NCI-H2029 treated with DMSO at 0.1 percent for 48 hours (cell line): ENCODE measurements at regions not wholly inside any gene's neighbourhood (a gene's known extent, or its start where the extent isn't known, plus 50 kb on each side); places are given as distances from the start of the nearest gene placed in this dataset.
"Not testable (repeated sequence)": the region's sequence is repeated elsewhere in the genome, so short reads cannot be mapped to it uniquely, and the experiment has no call there.

Experiments used
- DNase-seq: peaks from one replicate; lab custom pipeline; 2025; lab: John Stamatoyannopoulos, UW

- no peak for DNase-seq
Observed at GRCh38 chr2:16362611-16363010, 303.0 kb downstream of the CYRIA start.

- DNase-seq: no peak
Observed at GRCh38 chr2:16361261-16361995, 304.2 kb downstream of the CYRIA start.

DNA sequence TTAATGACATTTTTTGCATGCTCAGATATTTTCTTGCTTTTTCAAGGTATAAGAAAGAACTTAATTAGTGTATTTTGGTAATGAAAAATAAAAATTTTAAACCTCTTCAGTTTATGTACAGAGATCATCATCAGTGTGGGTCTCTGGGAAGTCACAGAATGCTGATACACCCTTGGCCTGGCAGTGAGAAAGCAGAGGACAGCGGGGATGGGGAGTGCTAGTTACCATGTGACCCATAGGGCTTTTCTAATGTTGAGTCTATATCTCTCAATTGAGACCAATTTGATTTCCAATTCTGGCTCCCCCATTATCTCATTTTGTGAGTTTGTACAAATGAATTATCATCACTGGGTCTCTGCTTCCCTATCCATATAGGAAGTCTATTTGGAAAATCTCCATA, 305.7 kb downstream of the CYRIA start:
- no peak for DNase-seq

DNA sequence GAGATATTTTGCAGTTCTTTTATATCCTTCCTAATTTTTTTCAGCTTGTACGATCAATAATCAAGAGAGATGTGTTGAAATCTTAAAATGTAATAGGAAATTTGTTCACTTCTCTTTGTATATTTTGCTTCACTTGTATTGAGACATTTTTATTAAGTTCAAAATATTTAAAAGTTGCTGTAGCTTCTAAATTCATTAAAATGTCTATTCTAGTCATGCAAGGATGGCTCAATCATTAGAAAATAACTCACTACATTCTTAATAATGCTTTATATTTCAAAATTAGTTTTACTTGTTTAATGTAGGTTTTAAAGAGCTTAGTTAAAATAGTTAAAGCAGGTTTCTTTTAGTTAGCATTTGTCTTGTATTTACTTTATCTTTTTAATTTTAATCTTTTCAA, 308.4 kb downstream of the CYRIA start:
- DNase-seq: no peak

- DNase-seq: no peak
Observed at GRCh38 chr2:16351541-16351940, 314.1 kb downstream of the CYRIA start.

DNA sequence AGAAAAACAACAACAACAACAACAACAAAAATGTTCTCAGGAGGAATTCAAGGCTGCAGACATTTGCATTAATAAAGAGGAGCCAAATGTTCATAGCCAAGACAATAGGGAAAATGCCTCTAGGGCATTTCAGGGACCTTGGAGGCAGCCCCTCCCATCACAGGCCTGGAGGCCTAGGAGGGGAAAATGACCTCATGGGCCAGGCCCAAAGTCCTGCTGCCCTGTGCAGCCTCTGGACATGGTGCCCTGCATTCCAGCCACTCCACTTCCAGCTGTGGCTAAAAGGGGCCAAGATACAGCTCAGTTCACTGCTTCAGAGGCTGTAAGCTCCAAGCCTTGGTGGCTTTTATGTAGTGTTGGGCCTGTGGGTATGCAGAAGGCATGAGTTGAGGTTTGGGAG, 314.5 kb downstream of the CYRIA start:
- DNase-seq: no peak

- DNase-seq: no peak
Observed at GRCh38 chr2:16350211-16350610, 315.4 kb downstream of the CYRIA start.

DNA sequence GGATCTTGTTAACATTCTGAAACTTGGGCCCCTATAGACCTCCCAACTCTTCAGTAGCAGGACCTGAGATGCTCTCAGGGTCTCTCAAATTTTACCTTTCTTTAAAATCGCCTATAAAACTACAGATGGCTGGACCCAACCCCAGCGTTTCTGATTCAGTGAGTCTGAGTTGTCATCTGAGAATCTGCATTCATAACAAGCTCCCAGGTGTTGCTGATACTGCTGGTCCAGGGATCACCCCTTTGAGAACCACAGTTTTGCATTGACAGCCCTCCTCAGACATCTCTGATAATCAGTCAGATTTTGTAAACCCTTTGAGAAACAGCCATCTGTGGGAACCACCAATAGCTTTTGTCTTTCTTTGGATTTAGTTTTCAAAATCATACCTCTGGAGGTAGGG, 315.8 kb downstream of the CYRIA start:
- no peak for DNase-seq

DNA sequence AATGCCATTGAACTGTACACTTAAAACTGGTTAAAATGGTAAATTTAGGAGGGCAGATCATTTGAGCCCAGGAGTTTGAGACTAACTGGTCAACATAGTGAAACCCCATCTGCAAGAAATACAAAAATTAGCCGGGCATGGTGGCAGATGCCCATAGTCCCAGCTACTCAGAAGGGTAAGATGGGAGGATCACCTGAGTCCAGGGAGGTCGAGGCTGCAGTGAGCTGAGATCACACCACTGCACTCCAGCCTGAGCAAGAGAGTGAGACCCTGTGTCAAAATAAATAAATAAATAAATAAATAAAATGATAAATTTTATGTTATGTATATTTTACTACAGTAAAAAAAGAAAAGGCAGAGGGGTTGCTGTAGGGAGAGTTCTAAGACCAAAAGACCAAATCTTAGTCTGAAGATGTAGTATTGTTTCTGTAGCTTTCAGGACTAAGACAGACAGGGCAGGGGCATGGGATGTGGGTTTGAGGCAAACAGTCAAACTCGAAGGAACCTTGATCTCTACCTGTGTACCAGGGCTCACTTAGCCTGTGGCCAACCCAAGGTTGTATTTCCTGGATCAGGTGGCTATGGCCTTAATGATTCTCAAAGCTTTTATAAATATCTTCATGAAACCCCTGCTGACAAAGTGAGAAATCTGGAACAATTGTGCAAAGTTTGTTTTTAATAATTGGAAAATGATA, 316.7 kb downstream of the CYRIA start:
- DNase-seq: no peak

- no peak for DNase-seq
Observed at GRCh38 chr2:16346671-16347070, 319.0 kb downstream of the CYRIA start.

GRCh38 chr2:16345231-16345630, 320.4 kb downstream of the CYRIA start:
- not testable (repeated sequence) for DNase-seq

GRCh38 chr2:16339206-16339605, 326.4 kb downstream of the CYRIA start:
- DNase-seq: no peak

GRCh38 chr2:16338026-16338425, 327.6 kb downstream of the CYRIA start:
- DNase-seq: no peak

DNA sequence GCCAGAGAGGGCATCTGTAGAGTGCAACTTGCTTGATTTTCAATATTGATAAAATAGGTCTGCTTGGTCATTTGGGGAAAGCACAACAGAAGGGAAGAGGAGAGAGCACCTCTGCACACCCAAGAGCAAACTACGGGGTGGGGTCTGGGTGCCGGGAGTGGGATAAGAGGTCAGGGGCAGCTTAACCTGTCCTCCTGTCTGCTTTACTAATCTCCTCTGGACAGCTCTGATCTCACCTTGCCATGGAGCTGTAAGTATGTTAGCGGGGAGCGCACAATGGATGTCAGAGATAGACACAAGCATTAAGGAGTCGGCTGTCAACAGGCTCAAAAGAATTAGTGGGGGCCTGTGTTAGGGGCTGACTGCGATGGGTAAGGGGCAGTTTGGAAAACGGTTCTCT, 328.7 kb downstream of the CYRIA start:
- no peak for DNase-seq

DNA sequence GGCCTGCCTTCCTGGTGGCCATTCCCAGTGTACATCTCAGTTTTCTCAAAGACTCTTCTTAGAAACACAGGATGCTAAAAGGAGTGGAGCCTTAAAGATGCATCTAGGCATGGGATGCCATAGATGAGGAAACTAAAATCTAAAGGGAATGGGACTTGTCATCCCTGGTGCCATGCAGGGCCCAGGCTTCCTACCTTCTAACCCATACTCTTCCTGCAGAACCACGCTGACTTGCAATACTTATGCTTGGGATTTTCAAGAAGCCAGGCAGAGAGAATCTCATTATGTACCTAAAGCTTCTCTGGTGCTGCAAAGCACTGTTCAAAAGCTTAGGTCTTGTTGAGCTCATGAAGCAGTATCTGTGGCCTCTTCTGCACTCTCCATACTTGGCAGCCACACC, 329.1 kb downstream of the CYRIA start:
- DNase-seq: no peak

GRCh38 chr2:16335947-16336346, 329.7 kb downstream of the CYRIA start:
- no peak for DNase-seq

DNA sequence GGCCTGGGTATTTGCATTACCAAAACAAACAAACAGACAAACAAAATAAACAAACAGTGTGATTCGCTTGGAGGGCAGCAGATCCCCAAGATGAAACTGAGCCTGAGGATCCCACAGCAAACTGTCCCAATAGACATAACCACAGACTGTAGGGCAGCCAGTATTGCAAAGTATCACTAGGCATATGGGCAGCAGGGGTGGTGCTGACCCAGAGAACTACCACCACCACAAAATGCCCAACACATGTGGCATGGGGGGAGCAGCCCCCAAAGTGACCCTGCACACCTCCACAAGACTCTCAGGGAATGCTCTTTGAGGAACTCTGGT, 330.1 kb downstream of the CYRIA start:
- no peak for DNase-seq

- no peak for DNase-seq
Observed at GRCh38 chr2:16334886-16335603, 330.6 kb downstream of the CYRIA start.

- DNase-seq: no peak
Observed at GRCh38 chr2:16334366-16334765, 331.3 kb downstream of the CYRIA start.

- DNase-seq: no peak
Observed at GRCh38 chr2:16333681-16334080, 332.0 kb downstream of the CYRIA start.

GRCh38 chr2:16332681-16333557, 332.7 kb downstream of the CYRIA start:
- no peak for DNase-seq

GRCh38 chr2:16331772-16332171, 333.9 kb downstream of the CYRIA start:
- DNase-seq: no peak
